Epithelial cell of esophagus (primary cell): ENCODE measurements at regions not wholly inside any gene's neighbourhood (a gene's known extent, or its start where the extent isn't known, plus 50 kb on each side); places are given as distances from the start of the nearest gene placed in this dataset.

ENCODE experiments used
- DNase-seq: peaks from one replicate; pipeline ENCODE4 v3.0.0; 2010; ENCODE audit warnings: low read depth
- H3K4me3 ChIP-seq: 2 replicates; pipeline ENCODE4 v1.5.1; 2011; ENCODE audit warnings: mild to moderate bottlenecking, low read length, control low read depth
- TF ChIP-seq, protein P1 (sequence below): IDR thresholded peaks from 2 replicates; pipeline ENCODE4 v1.5.1; 2011; ENCODE audit warnings: low read depth, mild to moderate bottlenecking, low read length, control low read depth, inconsistent platforms; ENCODE audit not compliant: insufficient read depth; ENCODE audit errors: missing control alignments

DNA sequence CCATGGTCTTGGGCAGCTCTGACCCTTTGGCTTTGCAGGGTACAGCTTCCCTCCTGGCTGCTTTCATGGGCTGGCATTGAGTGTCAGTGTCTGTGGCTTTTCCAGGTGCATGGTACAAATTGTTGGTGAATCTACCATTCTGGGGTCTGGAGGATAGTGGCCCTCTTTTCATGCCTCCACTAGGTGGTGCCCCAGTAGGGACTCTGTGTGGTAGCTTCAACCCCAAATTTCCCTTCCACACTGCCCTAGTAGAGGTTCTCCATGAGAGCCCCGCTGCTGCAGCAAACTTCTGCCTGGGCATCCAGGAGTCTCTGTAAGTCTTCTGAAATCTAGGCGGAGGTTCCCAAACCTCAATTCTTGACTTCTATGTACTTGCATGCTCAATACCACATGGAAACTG, 494.5 kb upstream of the LRRC7 start:
- DNase-seq, result no peak
- TF ChIP-seq, protein P1, sequence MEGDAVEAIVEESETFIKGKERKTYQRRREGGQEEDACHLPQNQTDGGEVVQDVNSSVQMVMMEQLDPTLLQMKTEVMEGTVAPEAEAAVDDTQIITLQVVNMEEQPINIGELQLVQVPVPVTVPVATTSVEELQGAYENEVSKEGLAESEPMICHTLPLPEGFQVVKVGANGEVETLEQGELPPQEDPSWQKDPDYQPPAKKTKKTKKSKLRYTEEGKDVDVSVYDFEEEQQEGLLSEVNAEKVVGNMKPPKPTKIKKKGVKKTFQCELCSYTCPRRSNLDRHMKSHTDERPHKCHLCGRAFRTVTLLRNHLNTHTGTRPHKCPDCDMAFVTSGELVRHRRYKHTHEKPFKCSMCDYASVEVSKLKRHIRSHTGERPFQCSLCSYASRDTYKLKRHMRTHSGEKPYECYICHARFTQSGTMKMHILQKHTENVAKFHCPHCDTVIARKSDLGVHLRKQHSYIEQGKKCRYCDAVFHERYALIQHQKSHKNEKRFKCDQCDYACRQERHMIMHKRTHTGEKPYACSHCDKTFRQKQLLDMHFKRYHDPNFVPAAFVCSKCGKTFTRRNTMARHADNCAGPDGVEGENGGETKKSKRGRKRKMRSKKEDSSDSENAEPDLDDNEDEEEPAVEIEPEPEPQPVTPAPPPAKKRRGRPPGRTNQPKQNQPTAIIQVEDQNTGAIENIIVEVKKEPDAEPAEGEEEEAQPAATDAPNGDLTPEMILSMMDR, result no peak

DNA sequence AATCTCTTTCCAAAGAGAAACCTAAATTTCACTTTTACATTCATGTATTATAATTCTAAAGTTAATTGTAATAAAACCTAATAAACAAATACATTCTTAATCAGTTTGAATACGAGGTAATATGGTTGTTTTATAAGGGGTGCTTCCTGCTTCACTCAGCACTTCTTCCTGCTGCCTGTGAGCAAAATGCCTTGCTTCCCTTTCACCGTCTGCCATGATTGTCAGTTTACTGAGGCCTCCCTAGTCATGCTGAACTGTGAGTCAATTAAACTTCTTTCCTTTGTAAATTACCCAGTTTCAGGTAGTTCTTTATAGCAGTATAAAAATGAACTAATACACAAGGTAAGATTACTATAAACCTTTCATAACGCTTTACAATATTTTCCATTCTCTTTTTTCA, 491.1 kb upstream of the LRRC7 start:
- DNase-seq, result no peak
- TF ChIP-seq, protein P1, result no peak
- no peak overlapping the region for H3K4me3 ChIP-seq

More for the DNA sequence above, 494.5 kb upstream of the LRRC7 start:
- H3K4me3 ChIP-seq, result no peak overlapping the region

DNA sequence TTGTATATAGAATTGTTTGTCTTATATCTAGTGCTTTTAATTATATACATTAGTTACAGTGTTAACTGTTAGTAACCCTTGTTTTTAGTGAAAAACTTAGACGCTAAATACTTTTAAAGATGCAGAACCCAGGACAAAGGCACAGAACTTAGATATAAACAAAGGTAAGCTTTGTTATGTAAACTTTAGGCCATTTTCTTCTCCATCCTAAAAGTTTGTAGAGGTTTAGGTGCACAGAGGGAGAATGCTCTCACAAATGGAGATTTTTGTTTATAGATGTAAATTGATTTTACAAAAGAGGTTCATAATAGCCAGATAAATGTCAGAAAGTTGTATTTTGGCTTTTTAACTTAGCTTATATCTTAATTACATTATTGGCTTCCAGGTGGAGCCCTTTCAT, 490.5 kb upstream of the LRRC7 start:
- H3K4me3 ChIP-seq, result no peak overlapping the region
- TF ChIP-seq, protein P1, result no peak
- no peak for DNase-seq

DNA sequence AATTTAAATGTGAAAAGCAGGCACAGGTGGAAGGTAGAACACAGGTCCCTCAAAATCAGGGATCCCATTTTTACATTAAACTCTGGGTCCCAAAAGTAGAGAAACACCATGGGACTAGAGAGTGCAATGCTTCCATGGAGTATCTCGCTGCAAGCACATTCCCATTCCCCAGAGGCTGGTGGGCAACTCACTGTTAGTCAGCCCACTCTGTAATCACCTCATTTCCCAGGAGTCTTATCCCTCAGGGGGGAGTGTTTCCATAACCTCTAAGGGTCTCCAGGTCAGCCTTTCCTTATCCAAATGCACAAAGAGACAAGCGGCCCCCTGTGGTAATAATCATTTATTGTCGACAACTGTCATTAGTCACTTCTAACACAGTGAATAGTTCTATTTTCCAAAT, 490.1 kb upstream of the LRRC7 start:
- TF ChIP-seq, protein P1, result no peak
- DNase-seq, result no peak
- H3K4me3 ChIP-seq, result no peak overlapping the region

DNA sequence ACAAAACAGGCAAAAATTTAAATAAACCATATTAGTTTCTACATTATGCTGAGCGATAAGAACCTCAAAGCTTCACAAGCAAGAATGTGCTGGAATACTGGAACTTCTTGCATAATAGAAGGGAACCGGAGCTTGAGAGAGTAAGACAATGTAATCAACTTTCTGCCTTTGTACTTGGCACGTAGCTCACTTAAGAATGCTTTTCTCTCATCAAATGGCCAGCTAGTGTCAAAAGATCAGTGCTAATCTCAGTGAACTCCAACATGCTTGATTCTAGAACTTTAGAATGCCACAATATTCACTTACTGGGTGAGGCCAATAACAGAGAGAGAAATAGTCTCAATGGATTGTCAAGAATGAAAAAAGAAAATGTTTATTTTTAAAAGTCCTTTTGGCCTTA, 486.1 kb upstream of the LRRC7 start:
- TF ChIP-seq, protein P1, result no peak
- DNase-seq, result no peak

DNA sequence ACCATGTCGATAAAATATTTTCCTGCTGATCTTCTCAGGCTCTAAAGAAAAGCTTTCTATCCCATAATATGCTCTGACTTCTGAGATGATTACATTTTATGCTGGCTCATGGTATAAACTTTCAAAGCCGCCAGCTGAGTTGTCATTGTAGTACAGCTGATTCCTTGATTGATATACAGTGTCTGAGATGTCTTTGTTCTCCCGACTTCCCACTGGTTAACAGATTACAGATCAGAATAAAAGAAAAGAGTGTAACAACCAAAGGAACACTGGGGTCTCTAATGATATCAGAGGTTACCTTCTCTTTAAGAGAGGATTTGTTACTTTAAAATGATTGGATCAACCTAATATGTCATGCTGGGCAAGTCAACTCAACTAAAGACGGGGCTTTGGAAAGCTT, 485.4 kb upstream of the LRRC7 start:
- DNase-seq, result no peak
- TF ChIP-seq, protein P1, result no peak
- H3K4me3 ChIP-seq, result no peak overlapping the region

More for the DNA sequence above, 486.1 kb upstream of the LRRC7 start:
- no peak overlapping the region for H3K4me3 ChIP-seq

DNA sequence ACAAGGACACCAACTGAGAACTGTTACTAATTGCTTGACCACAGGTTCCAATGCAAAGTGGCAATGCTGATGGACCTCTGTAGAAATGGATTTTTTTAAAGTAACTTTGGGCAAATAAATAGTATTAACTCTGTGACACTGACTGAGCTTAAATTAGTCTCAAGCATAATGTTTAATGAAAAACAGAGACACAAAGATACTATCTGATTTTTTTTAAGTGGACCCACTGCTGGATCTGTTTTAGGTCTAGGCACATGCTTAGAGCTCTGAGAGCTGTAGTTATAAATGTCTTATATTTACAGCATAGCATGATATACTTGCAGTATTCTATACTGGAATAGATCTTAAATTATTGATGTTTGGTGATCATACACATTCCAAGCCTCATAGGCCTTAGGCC, 481.6 kb upstream of the LRRC7 start:
- no peak for DNase-seq
- TF ChIP-seq, protein P1, result no peak
- no peak overlapping the region for H3K4me3 ChIP-seq
